ENCODE measurements at regions not wholly inside any gene's neighbourhood (a gene's known extent, or its start where the extent isn't known, plus 50 kb on each side); places are given as distances from the start of the nearest gene placed in this dataset.

GRCh38 chr4:33628296-33628695 is 2616.0 kb downstream of the ARAP2 start:
- no peak for TF ChIP-seq POLR2A (IDR thresholded peaks at IDR 0.05; ENCODE audit: low read depth, low read length)
- no peak for DNase-seq (ENCODE audit: insufficient read length, low spot score)
- FAIRE-seq = no peak

- no peak for FAIRE-seq
- TF ChIP-seq POLR2A (IDR thresholded peaks at IDR 0.05; ENCODE audit: low read depth, low read length) = no peak
- DNase-seq (ENCODE audit: insufficient read length, low spot score) = no peak
Measured at GRCh38 chr4:33649015-33649414, 2595.3 kb downstream of the ARAP2 start.

DNA sequence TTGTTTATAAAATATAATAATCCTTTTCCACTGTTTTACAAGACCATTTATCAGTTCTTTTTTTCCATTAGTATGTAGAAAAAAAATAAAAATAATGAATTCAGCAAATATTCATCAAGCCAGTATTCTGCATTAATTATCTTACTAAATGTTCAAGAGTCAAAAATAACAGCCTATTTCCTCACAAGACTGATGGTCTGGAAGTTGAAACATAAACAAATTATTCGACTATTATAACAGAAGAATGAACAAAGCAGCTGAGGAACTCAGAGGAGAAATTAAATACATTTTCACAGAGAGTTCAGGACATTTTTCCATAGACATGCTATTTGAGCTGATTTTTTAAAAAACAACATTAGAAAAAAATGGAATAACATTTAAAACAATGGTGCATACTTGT is 2594.8 kb downstream of the ARAP2 start:
- FAIRE-seq (no peak), DNase-seq (ENCODE audit: insufficient read length, low spot score) (no peak)
- no peak for TF ChIP-seq POLR2A (IDR thresholded peaks at IDR 0.05; ENCODE audit: low read depth, low read length)

DNA sequence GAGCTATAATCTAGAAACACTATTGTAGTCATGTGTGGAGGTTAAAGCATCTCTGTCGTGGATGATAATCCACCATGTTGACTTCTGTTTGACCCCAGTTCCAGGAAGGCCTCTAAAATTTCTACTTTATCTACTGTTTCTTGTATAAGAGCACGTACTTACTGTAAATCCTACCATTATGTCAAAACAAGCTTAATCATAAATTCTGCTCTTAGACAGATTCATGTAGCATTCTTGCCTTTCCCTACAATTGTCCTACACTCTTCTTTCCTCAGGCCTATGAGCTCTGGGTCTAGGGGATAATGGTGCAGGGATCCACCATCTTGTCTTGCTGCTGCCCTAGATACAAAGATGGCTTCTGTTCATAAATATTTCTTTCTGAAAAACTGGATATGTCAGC is 2594.3 kb downstream of the ARAP2 start:
- FAIRE-seq (no peak), DNase-seq (ENCODE audit: insufficient read length, low spot score) (no peak)
- TF ChIP-seq POLR2A (IDR thresholded peaks at IDR 0.05; ENCODE audit: low read depth, low read length) = no peak

- TF ChIP-seq POLR2A (IDR thresholded peaks at IDR 0.05; ENCODE audit: low read depth, low read length) = no peak
- no peak for FAIRE-seq
- DNase-seq (ENCODE audit: insufficient read length, low spot score) = no peak
Measured at GRCh38 chr4:33658971-33659370, 2585.3 kb downstream of the ARAP2 start.

DNA sequence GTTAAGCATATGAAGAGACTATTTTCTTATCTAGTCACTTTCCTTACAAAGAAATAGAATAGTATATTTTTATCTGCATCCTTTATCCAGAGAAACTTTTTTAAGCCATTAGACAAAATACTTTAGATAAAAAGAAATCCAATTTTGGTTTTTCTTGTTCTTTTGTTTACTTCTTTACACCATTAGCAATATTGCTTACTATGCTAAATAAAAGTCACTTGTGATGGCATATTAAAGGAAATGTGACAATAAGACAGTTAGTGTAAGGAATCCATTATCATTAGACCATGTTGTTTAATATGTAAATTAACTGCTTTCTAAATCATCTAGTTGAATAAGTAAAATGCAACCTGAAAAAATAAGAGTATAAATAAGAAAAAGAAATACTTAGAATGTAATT is 2582.7 kb downstream of the ARAP2 start:
- no peak for TF ChIP-seq POLR2A (IDR thresholded peaks at IDR 0.05; ENCODE audit: low read depth, low read length)
- DNase-seq (ENCODE audit: insufficient read length, low spot score) (no peak), FAIRE-seq (no peak)

GRCh38 chr4:33685939-33686338 is 2558.4 kb downstream of the ARAP2 start:
- FAIRE-seq (no peak), DNase-seq (ENCODE audit: insufficient read length, low spot score) (no peak)
- no peak for TF ChIP-seq POLR2A (IDR thresholded peaks at IDR 0.05; ENCODE audit: low read depth, low read length)

- no peak for FAIRE-seq
- DNase-seq (ENCODE audit: insufficient read length, low spot score) = no peak
- TF ChIP-seq POLR2A (IDR thresholded peaks at IDR 0.05; ENCODE audit: low read depth, low read length) = no peak
Measured at GRCh38 chr4:33696041-33696440, 2548.3 kb downstream of the ARAP2 start.

DNA sequence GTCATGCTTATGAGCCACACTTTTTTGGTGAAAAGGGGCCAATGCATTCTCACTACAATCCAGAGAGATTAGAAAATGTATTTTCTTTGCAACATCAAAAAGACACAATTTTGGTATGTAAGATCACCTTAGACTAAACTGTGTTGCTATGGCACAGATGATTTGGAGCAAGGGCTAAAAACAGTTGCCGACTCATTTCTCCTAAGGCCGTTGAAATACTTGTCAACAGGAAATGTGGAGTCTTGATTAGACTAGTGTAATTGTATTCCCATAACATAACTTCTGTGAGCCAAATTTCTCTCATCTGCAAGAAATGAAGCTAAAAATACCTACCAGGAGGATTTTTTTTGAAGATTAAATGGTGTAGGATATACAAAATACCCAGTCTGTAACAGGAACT is 2547.7 kb downstream of the ARAP2 start:
- DNase-seq (ENCODE audit: insufficient read length, low spot score) (no peak), FAIRE-seq (no peak)
- TF ChIP-seq POLR2A (IDR thresholded peaks at IDR 0.05; ENCODE audit: low read depth, low read length) = no peak

GRCh38 chr4:33709247-33709646 is 2535.1 kb downstream of the ARAP2 start:
- no peak for TF ChIP-seq POLR2A (IDR thresholded peaks at IDR 0.05; ENCODE audit: low read depth, low read length)
- DNase-seq (ENCODE audit: insufficient read length, low spot score) = no peak
- FAIRE-seq = no peak

- FAIRE-seq (no peak), DNase-seq (ENCODE audit: insufficient read length, low spot score) (no peak)
- TF ChIP-seq POLR2A (IDR thresholded peaks at IDR 0.05; ENCODE audit: low read depth, low read length) = no peak
Measured at GRCh38 chr4:33711826-33712225, 2532.5 kb downstream of the ARAP2 start.

DNA sequence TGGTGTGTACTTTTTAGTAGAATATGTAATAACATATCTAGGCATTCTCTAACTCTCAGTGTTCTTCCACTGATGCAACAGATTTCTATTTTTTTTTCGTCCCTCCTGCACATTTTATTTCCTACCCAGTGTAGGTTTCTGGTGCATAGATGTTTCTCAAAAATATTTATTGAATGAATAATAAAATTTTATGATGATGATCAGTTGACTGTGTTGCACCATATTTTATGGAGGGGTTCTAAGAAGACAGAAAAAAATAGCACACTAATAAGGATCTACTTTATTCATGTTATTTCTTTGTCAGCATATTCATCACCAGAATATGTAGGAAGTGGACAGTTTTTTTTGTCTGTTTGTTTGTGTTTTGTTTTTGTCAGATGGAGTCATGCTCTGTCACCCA is 2529.3 kb downstream of the ARAP2 start:
- FAIRE-seq (no peak), DNase-seq (ENCODE audit: insufficient read length, low spot score) (no peak)
- TF ChIP-seq POLR2A (IDR thresholded peaks at IDR 0.05; ENCODE audit: low read depth, low read length) = no peak

DNA sequence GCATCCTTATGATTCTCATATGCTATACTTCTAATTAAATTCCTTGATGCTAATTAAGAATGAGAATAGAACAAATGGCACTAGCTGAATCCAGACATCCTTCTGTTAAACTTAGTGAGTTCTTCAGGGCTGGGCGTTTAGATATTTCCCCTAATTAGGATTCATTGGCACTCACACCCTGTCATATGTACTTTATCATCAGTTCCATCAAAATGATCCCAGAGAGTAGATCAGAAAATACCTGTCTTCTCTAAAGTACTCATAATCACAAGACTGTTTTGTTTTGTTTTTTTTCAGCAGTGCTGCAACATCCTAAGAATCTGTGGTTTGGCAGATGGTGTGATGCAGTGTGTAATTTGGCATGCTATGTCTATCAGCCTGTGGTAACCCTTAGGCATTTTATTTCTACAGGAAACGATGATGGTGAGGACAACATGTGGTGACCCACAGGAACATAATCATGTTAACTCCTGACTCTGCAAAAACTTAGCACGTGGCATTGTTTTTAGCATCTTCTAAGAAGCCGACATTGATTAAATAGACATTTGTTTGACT is 2528.4 kb downstream of the ARAP2 start:
- FAIRE-seq = peak; percentile 91
- DNase-seq (ENCODE audit: insufficient read length, low spot score) = peak; percentile 7
- no peak for TF ChIP-seq POLR2A (IDR thresholded peaks at IDR 0.05; ENCODE audit: low read depth, low read length)

GRCh38 chr4:33722254-33722653 is 2522.1 kb downstream of the ARAP2 start:
- FAIRE-seq (peak; percentile 20), DNase-seq (ENCODE audit: insufficient read length, low spot score) (no peak)
- no peak for TF ChIP-seq POLR2A (IDR thresholded peaks at IDR 0.05; ENCODE audit: low read depth, low read length)

DNA sequence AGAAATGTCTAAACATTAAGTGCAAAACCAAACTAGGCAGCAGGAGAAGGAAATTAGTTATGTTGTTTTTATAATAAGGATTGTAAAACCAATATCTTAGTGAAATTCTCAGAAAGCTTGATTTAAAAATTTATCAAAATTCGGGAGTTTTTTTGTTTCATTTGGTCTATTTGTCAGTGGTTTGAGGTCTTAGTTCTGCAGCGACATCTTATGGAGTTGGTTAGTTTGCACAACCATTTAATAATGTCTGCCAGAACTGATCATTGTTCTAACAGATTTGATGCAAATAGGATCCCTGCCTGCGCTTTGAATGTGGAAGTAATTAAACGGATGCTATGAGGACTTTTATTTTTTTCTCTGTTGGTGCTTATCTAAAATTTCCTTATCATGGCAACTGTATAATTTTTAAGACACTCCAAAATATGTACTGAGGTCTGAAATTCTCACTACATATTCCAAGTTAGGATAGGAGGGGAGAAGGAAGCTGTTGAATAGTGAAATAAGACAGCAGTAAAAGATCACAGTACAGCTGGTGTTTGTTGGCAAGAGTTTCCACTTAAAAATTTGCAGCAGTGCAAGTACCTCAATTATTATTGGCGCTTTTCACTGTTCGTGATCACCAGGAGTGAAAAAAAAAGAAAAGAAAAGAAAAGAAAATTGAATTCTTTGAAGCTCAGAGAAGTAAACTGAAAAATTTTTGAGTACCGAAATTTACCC is 2521.4 kb downstream of the ARAP2 start:
- FAIRE-seq (no peak), DNase-seq (ENCODE audit: insufficient read length, low spot score) (no peak)
- no peak for TF ChIP-seq POLR2A (IDR thresholded peaks at IDR 0.05; ENCODE audit: low read depth, low read length)

All from H54 (cell line).